Progenitor cell of endocrine pancreas (in vitro differentiated cells): ENCODE measurements at regions not wholly inside any gene's neighbourhood (a gene's known extent, or its start where the extent isn't known, plus 50 kb on each side); places are given as distances from the start of the nearest gene placed in this dataset.

Experiments used
- DNase-seq: peaks from one replicate; pipeline ENCODE4 v3.0.0; 2021; ENCODE audit warnings: low spot score; ENCODE audit not compliant: unreplicated experiment
- H3K27ac Mint-ChIP-seq: 2 replicates; pipeline ENCODE4 v1.8.0; 2021; ENCODE audit warnings: mild to moderate bottlenecking, moderate library complexity, mixed read lengths
- H3K27me3 Mint-ChIP-seq: 2 replicates; pipeline ENCODE4 v1.8.0; 2021; ENCODE audit warnings: mixed read lengths
- H3K36me3 Mint-ChIP-seq: 2 replicates; pipeline ENCODE4 v1.8.0; 2022; ENCODE audit warnings: mixed read lengths; ENCODE audit not compliant: insufficient read depth
- H3K4me1 Mint-ChIP-seq: 2 replicates; pipeline ENCODE4 v1.8.0; 2021; ENCODE audit warnings: low read depth, mixed read lengths
- H3K4me3 Mint-ChIP-seq: 2 replicates; pipeline ENCODE4 v1.8.0; 2021; ENCODE audit warnings: low read depth, mild to moderate bottlenecking, moderate library complexity, mixed read lengths
- H3K9me3 Mint-ChIP-seq: 2 replicates; pipeline ENCODE4 v1.8.0; 2021; ENCODE audit warnings: low read depth, mixed read lengths
- CTCF ChIP-seq: fragments of 200-600 bp; sonication (generic); IDR thresholded peaks from one replicate; pipeline ENCODE4 v1.5.0; 2021; ENCODE audit warnings: antibody characterized with exemption, mild to moderate bottlenecking; ENCODE audit not compliant: unreplicated experiment

- Mint-ChIP-seq H3K36me3 (no peaks in the 10 kb centered on the region), H3K4me1 (peaks cover 4% of the 10 kb centered on the region), H3K27me3 (peaks cover 66% of the 10 kb centered on the region), H3K4me3 (no peak overlapping the region), H3K27ac (no peak overlapping the region), H3K9me3 (no peaks in the 10 kb centered on the region)
- no peak for DNase-seq
- no peak for TF ChIP-seq CTCF
These were observed 101.1 kb upstream of the CCL2 start for GRCh38 chr17:34153991-34154390.

- Mint-ChIP-seq H3K4me1 (peaks cover 4% of the 10 kb centered on the region), H3K4me3 (no peak overlapping the region), H3K9me3 (no peaks in the 10 kb centered on the region), H3K27ac (no peak overlapping the region), H3K36me3 (no peaks in the 10 kb centered on the region), H3K27me3 (peaks cover 72% of the 10 kb centered on the region)
- no peak for TF ChIP-seq CTCF
- no peak for DNase-seq
These were observed 99.9 kb upstream of the CCL2 start for GRCh38 chr17:34154961-34155730.

GRCh38 chr17:34155947-34156346 is 99.1 kb upstream of the CCL2 start:
- Mint-ChIP-seq H3K4me1 (peaks cover 4% of the 10 kb centered on the region), H3K4me3 (no peak overlapping the region), H3K27ac (no peak overlapping the region), H3K36me3 (no peaks in the 10 kb centered on the region), H3K27me3 (peaks cover 72% of the 10 kb centered on the region), H3K9me3 (no peaks in the 10 kb centered on the region)
- TF ChIP-seq CTCF, result no peak
- DNase-seq, result no peak

- no peak for DNase-seq
- H3K9me3 Mint-ChIP-seq, result no peaks in the 10 kb centered on the region
- peaks cover 72% of the 10 kb centered on the region for H3K27me3 Mint-ChIP-seq
- no peak overlapping the region for H3K27ac Mint-ChIP-seq
- H3K4me1 Mint-ChIP-seq, result peaks cover 4% of the 10 kb centered on the region
- H3K36me3 Mint-ChIP-seq, result no peaks in the 10 kb centered on the region
- H3K4me3 Mint-ChIP-seq, result peak overlapping the region; percentile 33
- TF ChIP-seq CTCF, result no peak
These were observed 98.7 kb upstream of the CCL2 start for GRCh38 chr17:34156401-34156740.

- H3K27me3 Mint-ChIP-seq, result peaks cover 74% of the 10 kb centered on the region
- peak overlapping the region; percentile 33 for H3K4me3 Mint-ChIP-seq
- H3K4me1 Mint-ChIP-seq, result peaks cover 4% of the 10 kb centered on the region
- DNase-seq, result no peak
- H3K27ac Mint-ChIP-seq, result no peak overlapping the region
- H3K36me3 Mint-ChIP-seq, result no peaks in the 10 kb centered on the region
- no peak for TF ChIP-seq CTCF
- no peaks in the 10 kb centered on the region for H3K9me3 Mint-ChIP-seq
These were observed 98.1 kb upstream of the CCL2 start for GRCh38 chr17:34156741-34157589.
